Renal cortical epithelial cell (primary cell): ENCODE measurements at regions not wholly inside any gene's neighbourhood (a gene's known extent, or its start where the extent isn't known, plus 50 kb on each side); places are given as distances from the start of the nearest gene placed in this dataset.
"Not testable (repeated sequence)": the region's sequence is repeated elsewhere in the genome, so short reads cannot be mapped to it uniquely, and the experiment has no call there.

Experiments
- DNase-seq: peaks from one replicate; pipeline ENCODE4 v3.0.0-alpha.2; 2011; ENCODE audit warnings: low read depth

- DNase-seq, result no peak
Observed at GRCh38 chr7:153406486-153406872, 645.7 kb upstream of the DPP6 start.

- no peak for DNase-seq
Observed at GRCh38 chr7:153407291-153408046, 644.7 kb upstream of the DPP6 start.

- no peak for DNase-seq
Observed at GRCh38 chr7:153408360-153409335, 643.5 kb upstream of the DPP6 start.

- not testable (repeated sequence) for DNase-seq
Observed at GRCh38 chr7:153409567-153410342, 642.4 kb upstream of the DPP6 start.

- not testable (repeated sequence) for DNase-seq
Observed at GRCh38 chr7:153410997-153411642, 641.1 kb upstream of the DPP6 start.

- DNase-seq, result not testable (repeated sequence)
Observed at GRCh38 chr7:153412114-153412823, 639.9 kb upstream of the DPP6 start.

GRCh38 chr7:153412824-153413198 is 639.4 kb upstream of the DPP6 start:
- not testable (repeated sequence) for DNase-seq

GRCh38 chr7:153413199-153413539 is 639.0 kb upstream of the DPP6 start:
- no peak for DNase-seq

GRCh38 chr7:153413540-153414287 is 638.5 kb upstream of the DPP6 start:
- no peak for DNase-seq

GRCh38 chr7:153414288-153414629 is 637.9 kb upstream of the DPP6 start:
- no peak for DNase-seq

GRCh38 chr7:153415632-153416031 is 636.6 kb upstream of the DPP6 start:
- DNase-seq, result no peak

GRCh38 chr7:153422291-153423209 is 629.6 kb upstream of the DPP6 start:
- no peak for DNase-seq

GRCh38 chr7:153423210-153423590 is 629.0 kb upstream of the DPP6 start:
- DNase-seq, result no peak

- DNase-seq, result no peak
Observed at GRCh38 chr7:153430931-153431330, 621.3 kb upstream of the DPP6 start.

- no peak for DNase-seq
Observed at GRCh38 chr7:153432063-153432462, 620.1 kb upstream of the DPP6 start.

GRCh38 chr7:153433223-153433622 is 619.0 kb upstream of the DPP6 start:
- DNase-seq, result no peak

- no peak for DNase-seq
Observed at GRCh38 chr7:153440715-153441114, 611.5 kb upstream of the DPP6 start.

GRCh38 chr7:153443032-153443701 is 609.0 kb upstream of the DPP6 start:
- DNase-seq, result no peak

- DNase-seq, result no peak
Observed at GRCh38 chr7:153444641-153445040, 607.6 kb upstream of the DPP6 start.
